ENCODE measurements at regions not wholly inside any gene's neighbourhood (a gene's known extent, or its start where the extent isn't known, plus 50 kb on each side); places are given as distances from the start of the nearest gene placed in this dataset.

DNA sequence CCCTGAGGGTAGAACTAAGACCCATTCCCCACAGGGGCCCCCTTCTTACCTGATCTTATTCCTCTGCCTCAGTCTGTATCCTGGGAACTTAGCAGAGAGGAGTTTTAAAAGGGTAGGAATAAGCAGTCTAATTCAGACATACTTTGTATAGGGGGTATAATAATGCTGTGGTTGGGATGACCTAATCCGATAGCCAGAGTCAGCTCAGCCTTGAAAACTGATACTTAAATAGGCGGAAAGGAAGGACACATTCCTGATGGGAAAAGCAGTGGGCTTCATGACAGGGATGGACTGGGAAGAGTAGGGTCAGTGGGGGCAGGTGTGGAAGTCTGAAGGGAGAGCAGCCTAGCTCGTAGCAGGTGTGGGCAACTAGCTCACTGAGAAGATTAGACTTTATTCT, 52.2 kb upstream of the TESK1 start:
- no peak for DNase-seq (ENCODE audit: low read depth, low spot score)

GRCh38 chr9:35553670-35554543, 51.2 kb upstream of the TESK1 start:
- peak; percentile 68 for TF ChIP-seq CTCF (IDR thresholded peaks at IDR 0.05; ENCODE audit: insufficient read depth, low read length, missing control alignments)
- H3K4me3 ChIP-seq (ENCODE audit: low read depth, low read length): no peak overlapping the region
- no peak for DNase-seq (ENCODE audit: low read depth, low spot score)
- POLR2A ChIA-PET: interaction anchor here (0.8 to 2.2 kb wide), 7 partner anchors 9 to 67 kb away, joined by 3 to 10 read pairs (median 4); partner anchors contain the start of gene RUSC2
- CTCF ChIA-PET: interaction anchor here (0.7 to 7.7 kb wide), 36 partner anchors 10 to 654 kb away, joined by 3 to 170 read pairs (median 6); partner anchors contain the start of genes PIGO, RUSC2 and VCP

More for the DNA sequence above, 52.2 kb upstream of the TESK1 start:
- ChIA-PET POLR2A (interaction anchor here (0.7 to 2.2 kb wide), 5 partner anchors 10 to 63 kb away, joined by 3 to 10 read pairs (median 5); partner anchors contain the start of gene RUSC2), CTCF (interaction anchor here (0.6 to 7.7 kb wide), 24 partner anchors 9 to 481 kb away, joined by 3 to 170 read pairs (median 15); partner anchors contain the start of genes PIGO, RUSC2 and VCP)
- H3K4me3 ChIP-seq (ENCODE audit: low read depth, low read length): no peak overlapping the region
- no peak for TF ChIP-seq CTCF (IDR thresholded peaks at IDR 0.05; ENCODE audit: insufficient read depth, low read length, missing control alignments)

- POLR2A ChIA-PET: no interaction called here
- CTCF ChIA-PET: interaction anchor here (0.9 to 7.7 kb wide), 15 partner anchors 9 to 438 kb away, joined by 3 to 170 read pairs (median 24); partner anchors contain the start of gene RUSC2
- no peak for TF ChIP-seq CTCF (IDR thresholded peaks at IDR 0.05; ENCODE audit: insufficient read depth, low read length, missing control alignments)
These were observed 49.8 kb upstream of the TESK1 start for GRCh38 chr9:35555246-35555701.

More at GRCh38 chr9:35555246-35555701, 49.8 kb upstream of the TESK1 start:
- no peak for DNase-seq (ENCODE audit: low read depth, low spot score)
- no peak overlapping the region for H3K4me3 ChIP-seq (ENCODE audit: low read depth, low read length)

Measured in AG04449 (cell line).